ENCODE measurements at regions not wholly inside any gene's neighbourhood (a gene's known extent, or its start where the extent isn't known, plus 50 kb on each side); places are given as distances from the start of the nearest gene placed in this dataset.
"Not testable (repeated sequence)": the region's sequence is repeated elsewhere in the genome, so short reads cannot be mapped to it uniquely, and the experiment has no call there.

- DNase-seq (ENCODE audit: low read depth) = no peak
Observed at GRCh38 chr2:184993746-184994145, 395.4 kb downstream of the ZNF804A start.

GRCh38 chr2:185006481-185006880, 408.2 kb downstream of the ZNF804A start:
- DNase-seq (ENCODE audit: low read depth) = no peak

- no peak for DNase-seq (ENCODE audit: low read depth)
Observed at GRCh38 chr2:185012643-185013042, 414.3 kb downstream of the ZNF804A start.

DNA sequence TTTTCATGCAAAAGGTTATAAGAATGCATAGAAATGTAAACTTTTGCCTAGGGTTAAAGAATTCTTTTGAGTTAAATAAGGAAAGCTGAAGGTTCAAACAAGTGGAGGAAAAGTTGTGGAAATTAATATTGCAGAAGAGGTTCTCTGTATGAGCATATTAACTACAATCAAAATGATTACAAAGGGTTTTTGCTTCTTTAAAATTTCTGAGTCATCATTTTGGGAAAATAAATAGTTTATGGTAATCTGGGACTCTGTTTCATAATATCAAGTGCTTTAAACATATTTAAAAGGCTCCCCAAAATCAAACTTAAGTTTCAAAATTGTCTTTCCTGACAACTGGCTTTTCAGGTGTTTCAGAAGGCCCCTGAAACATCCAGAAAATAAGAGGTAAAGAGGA, 415.7 kb downstream of the ZNF804A start:
- no peak for DNase-seq (ENCODE audit: low read depth)

GRCh38 chr2:185025891-185026290, 427.6 kb downstream of the ZNF804A start:
- not testable (repeated sequence) for DNase-seq (ENCODE audit: low read depth)

DNA sequence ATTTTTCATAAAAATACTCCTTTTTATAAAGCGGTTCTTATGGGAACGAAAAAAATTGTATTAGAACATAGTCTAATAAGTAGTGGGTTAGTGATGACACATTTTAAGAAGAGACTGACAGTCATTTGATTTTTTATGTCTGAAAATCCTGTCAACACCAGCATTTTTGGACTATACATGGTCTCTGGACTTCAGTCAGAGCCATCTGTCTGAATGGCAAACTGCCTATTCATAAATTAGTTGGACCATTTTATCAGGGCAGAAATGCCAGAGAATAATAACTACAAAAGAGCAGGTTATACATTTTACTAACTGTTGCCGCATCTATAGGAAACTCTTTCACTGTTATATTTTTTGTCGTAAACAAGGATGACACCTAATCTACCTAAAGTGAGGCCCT, 437.6 kb downstream of the ZNF804A start:
- no peak for DNase-seq (ENCODE audit: low read depth)

GRCh38 chr2:185044323-185044874, 446.1 kb downstream of the ZNF804A start:
- no peak for DNase-seq (ENCODE audit: low read depth)

- DNase-seq (ENCODE audit: low read depth) = no peak
Observed at GRCh38 chr2:185050804-185051203, 452.5 kb downstream of the ZNF804A start.

- no peak for DNase-seq (ENCODE audit: low read depth)
Observed at GRCh38 chr2:185063761-185064160, 465.4 kb downstream of the ZNF804A start.

DNA sequence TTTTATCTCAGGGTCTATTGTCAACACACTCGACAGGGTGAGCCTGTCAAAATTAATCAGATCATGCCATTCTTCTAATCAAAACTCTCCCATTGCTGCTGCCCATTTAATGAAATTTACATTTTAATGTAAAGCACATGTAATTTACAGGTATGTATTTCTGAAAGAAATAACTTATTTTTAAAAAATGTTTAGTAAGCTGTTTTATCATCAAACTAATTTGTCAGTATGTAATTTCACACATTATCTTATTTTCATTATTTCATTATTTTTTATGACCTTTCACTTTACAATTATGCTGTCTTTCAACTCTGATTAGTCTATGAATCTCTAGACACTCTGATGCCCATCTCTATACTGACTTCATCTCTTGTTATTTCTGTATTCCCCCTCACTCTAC, 467.8 kb downstream of the ZNF804A start:
- DNase-seq (ENCODE audit: low read depth) = no peak

- DNase-seq (ENCODE audit: low read depth) = no peak
Observed at GRCh38 chr2:185069107-185069506, 470.8 kb downstream of the ZNF804A start.

DNA sequence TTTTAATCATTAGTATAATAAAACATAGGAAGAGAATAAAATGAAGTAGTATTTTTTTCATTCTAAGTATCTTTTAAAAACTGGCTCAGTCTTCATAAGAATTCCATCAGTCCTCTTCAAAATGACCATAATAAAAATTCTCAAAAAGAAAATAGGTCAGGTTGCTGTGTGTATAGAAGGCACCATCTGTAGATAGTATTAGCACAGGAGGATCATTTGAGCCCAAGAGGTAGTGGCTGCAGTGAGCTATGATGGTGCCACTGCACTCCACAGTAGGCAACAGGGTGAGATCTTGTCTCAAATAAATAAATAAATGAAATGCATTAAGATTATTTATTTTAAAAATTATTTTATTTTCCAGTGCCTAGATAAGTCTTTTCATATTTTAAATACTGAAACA, 475.8 kb downstream of the ZNF804A start:
- no peak for DNase-seq (ENCODE audit: low read depth)

DNA sequence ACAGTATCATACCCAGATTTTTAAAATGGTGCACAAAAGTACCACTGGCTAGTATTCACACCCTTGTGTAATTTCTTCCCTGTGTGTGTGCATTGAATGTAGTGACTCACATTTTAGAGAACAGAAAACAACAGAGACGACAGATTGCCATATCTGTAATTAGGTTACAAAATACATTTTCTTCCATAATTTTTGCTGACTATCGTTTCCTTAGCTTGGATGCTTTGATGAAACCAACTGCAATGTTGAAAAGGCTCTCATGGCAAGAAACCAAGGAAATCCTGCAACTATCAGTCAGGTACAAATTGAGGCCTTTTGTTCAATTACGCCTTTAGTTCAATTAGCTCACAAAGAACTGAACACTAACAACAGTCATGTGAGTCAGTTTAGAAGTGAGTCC, 484.4 kb downstream of the ZNF804A start:
- DNase-seq (ENCODE audit: low read depth) = no peak

GRCh38 chr2:185108588-185108987, 510.3 kb downstream of the ZNF804A start:
- no peak for DNase-seq (ENCODE audit: low read depth)

DNA sequence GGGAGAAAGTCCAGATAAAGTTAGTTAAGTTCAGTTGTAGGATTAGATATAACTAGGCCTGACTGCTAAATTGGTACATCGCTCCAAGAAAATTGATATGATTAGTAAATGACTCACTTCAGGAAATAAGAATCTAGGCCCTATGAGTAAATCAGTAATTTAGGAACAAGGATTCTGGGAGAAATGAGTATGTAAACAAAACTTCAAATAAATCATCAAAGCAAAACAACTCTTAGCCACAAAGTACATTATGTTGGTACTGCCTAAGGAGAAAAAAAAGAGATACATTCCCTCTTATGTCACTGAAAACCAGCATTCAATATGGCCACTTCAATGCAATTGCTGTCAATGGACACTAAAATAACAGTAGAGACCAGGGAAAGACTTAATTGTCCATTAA, 529.1 kb downstream of the ZNF804A start:
- DNase-seq (ENCODE audit: low read depth) = no peak

GRCh38 chr2:185128346-185128745, 530.0 kb downstream of the ZNF804A start:
- no peak for DNase-seq (ENCODE audit: low read depth)

DNA sequence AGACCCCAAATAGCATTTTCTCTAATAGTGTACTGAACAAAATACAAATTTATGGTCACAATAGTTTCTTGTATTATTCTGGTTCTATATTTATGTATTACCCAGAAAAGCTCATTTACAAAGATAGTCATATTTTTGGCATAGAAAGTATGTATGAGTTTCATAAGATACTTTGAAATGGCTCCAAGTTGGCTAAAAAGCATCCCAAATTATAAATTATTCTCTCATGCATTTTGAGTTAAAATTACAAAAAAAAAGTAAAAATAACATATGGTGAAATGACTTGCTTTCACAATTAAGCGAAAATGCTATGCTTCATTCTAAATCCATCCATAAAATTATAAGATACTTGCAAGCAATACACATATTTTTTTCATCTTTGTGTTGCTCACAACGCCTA, 530.7 kb downstream of the ZNF804A start:
- DNase-seq (ENCODE audit: low read depth) = no peak

GRCh38 chr2:185130685-185131084, 532.4 kb downstream of the ZNF804A start:
- DNase-seq (ENCODE audit: low read depth) = no peak

GRCh38 chr2:185132501-185133041, 534.2 kb downstream of the ZNF804A start:
- no peak for DNase-seq (ENCODE audit: low read depth)

GRCh38 chr2:185137700-185138099, 539.4 kb downstream of the ZNF804A start:
- no peak for DNase-seq (ENCODE audit: low read depth)

DNA sequence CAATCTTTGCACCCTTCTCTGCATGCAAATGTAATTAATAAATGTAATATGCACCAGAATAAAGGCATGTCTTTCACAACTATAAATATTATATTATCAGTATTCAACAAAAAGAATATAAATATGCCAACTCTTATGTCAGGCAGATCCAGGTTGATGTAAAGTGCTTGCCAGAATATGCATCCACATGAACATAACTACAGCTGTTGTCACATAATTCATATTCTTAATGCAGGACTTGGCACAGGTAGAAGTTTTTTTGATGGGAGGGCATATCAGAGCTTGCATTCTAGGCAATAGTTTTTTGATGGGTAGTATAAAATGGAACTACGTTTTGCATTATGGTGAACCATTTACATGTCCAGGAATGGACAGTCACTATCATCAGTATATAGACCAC, 544.3 kb downstream of the ZNF804A start:
- no peak for DNase-seq (ENCODE audit: low read depth)

- DNase-seq (ENCODE audit: low read depth) = no peak
Observed at GRCh38 chr2:185144159-185144919, 546.0 kb downstream of the ZNF804A start.

DNA sequence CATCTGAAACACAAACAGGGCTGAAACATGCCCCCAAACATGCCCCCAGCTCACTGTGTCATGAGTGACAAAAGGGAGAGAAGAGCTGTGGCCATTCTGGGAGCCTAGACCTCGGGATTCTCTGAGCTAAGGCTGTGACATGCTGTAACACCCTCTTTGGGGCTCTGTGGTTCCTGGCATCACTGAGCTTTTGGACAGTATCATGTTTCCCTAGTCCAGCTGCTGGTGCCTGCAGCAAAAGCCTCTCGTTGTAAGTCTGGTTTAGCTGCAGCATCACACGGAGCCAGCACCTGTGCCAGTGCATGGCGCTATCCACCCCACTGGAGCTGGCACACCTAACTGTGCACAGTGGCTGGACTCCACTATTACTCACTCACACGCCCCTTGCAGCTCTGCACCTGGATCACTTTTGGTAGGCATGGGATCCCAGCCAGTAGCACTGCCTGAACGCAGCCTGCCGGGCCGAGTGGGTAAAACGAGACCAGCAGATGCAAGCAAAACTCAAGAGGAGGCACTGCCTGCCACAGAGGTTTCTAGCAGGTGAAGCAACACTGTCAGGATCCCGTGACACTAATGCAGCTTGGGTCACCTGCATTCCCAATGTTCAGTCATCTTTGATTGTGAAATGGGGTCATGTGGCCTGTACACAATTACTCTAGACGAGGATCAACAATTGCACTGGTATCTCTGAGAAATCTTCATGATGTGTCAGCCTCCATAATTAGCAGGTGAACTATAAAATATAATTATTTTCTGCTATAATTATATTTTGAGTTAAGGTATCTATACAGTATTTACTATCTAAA, 547.2 kb downstream of the ZNF804A start:
- no peak for DNase-seq (ENCODE audit: low read depth)

Data from Daoy (cell line).